ENCODE measurements at regions not wholly inside any gene's neighbourhood (a gene's known extent, or its start where the extent isn't known, plus 50 kb on each side); places are given as distances from the start of the nearest gene placed in this dataset.
"Not testable (repeated sequence)": the region's sequence is repeated elsewhere in the genome, so short reads cannot be mapped to it uniquely, and the experiment has no call there.

GRCh38 chr1:239979456-239979855 is 112.2 kb upstream of the FMN2 start:
- no peak for TF ChIP-seq CTCF (IDR thresholded peaks at IDR 0.05; ENCODE audit: partially characterized antibody, unreplicated experiment)
- Mint-ChIP-seq H3K27me3 (ENCODE audit: unreplicated experiment) (peaks cover 2% of the 10 kb centered on the region), H3K27ac (ENCODE audit: unreplicated experiment) (no peak overlapping the region), H3K4me3 (ENCODE audit: unreplicated experiment) (no peak overlapping the region), H3K36me3 (ENCODE audit: unreplicated experiment) (peaks cover 48% of the 10 kb centered on the region), H3K4me1 (ENCODE audit: low read depth, unreplicated experiment) (no peaks in the 10 kb centered on the region), H3K9me3 (ENCODE audit: unreplicated experiment) (peaks cover 9% of the 10 kb centered on the region)
- no peak for DNase-seq

DNA sequence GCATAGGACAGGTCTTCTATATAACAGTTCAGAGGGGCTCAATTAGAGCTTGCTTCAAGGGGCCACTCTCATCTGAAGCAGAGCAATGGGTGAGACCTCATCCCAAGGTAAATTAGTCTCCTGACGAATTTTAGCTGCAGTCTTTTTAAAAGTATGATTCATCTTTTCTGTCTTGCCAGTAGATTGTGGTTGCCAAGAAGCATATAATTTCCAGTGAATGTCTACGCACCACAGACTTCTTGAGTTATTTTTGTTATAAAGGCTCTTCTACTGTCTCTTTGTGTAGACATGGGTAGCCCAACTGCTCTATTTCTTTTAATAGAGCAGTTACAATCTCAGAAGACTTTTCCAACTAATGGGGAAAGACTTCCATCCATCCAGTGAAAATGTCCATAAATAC is 108.9 kb upstream of the FMN2 start:
- Mint-ChIP-seq H3K4me1 (ENCODE audit: low read depth, unreplicated experiment) (no peaks in the 10 kb centered on the region), H3K27me3 (ENCODE audit: unreplicated experiment) (peaks cover 2% of the 10 kb centered on the region), H3K9me3 (ENCODE audit: unreplicated experiment) (peaks cover 16% of the 10 kb centered on the region), H3K4me3 (ENCODE audit: unreplicated experiment) (no peak overlapping the region), H3K36me3 (ENCODE audit: unreplicated experiment) (peaks cover 48% of the 10 kb centered on the region), H3K27ac (ENCODE audit: unreplicated experiment) (no peak overlapping the region)
- TF ChIP-seq CTCF (IDR thresholded peaks at IDR 0.05; ENCODE audit: partially characterized antibody, unreplicated experiment), result no peak
- no peak for DNase-seq

- no peaks in the 10 kb centered on the region for H3K27me3 Mint-ChIP-seq (ENCODE audit: unreplicated experiment)
- no peak for TF ChIP-seq CTCF (IDR thresholded peaks at IDR 0.05; ENCODE audit: partially characterized antibody, unreplicated experiment)
- peaks cover 33% of the 10 kb centered on the region for H3K36me3 Mint-ChIP-seq (ENCODE audit: unreplicated experiment)
- no peak for DNase-seq
- H3K27ac Mint-ChIP-seq (ENCODE audit: unreplicated experiment), result no peak overlapping the region
- H3K9me3 Mint-ChIP-seq (ENCODE audit: unreplicated experiment), result peaks cover 7% of the 10 kb centered on the region
- no peak overlapping the region for H3K4me3 Mint-ChIP-seq (ENCODE audit: unreplicated experiment)
- H3K4me1 Mint-ChIP-seq (ENCODE audit: low read depth, unreplicated experiment), result no peaks in the 10 kb centered on the region
These were observed 106.6 kb upstream of the FMN2 start for GRCh38 chr1:239985044-239985443.

GRCh38 chr1:239987103-239987745 is 104.5 kb upstream of the FMN2 start:
- Mint-ChIP-seq H3K27me3 (ENCODE audit: unreplicated experiment) (no peaks in the 10 kb centered on the region), H3K9me3 (ENCODE audit: unreplicated experiment) (peaks cover 7% of the 10 kb centered on the region), H3K4me3 (ENCODE audit: unreplicated experiment) (no peak overlapping the region), H3K27ac (ENCODE audit: unreplicated experiment) (no peak overlapping the region), H3K36me3 (ENCODE audit: unreplicated experiment) (peaks cover 18% of the 10 kb centered on the region), H3K4me1 (ENCODE audit: low read depth, unreplicated experiment) (peaks cover under 1% of the 10 kb centered on the region)
- peak; percentile 49 for DNase-seq
- peak; percentile 85 for TF ChIP-seq CTCF (IDR thresholded peaks at IDR 0.05; ENCODE audit: partially characterized antibody, unreplicated experiment)

GRCh38 chr1:239989990-239990389 is 101.7 kb upstream of the FMN2 start:
- TF ChIP-seq CTCF (IDR thresholded peaks at IDR 0.05; ENCODE audit: partially characterized antibody, unreplicated experiment), result no peak
- no peak for DNase-seq
- Mint-ChIP-seq H3K27me3 (ENCODE audit: unreplicated experiment) (peaks cover 3% of the 10 kb centered on the region), H3K4me1 (ENCODE audit: low read depth, unreplicated experiment) (peaks cover 5% of the 10 kb centered on the region), H3K36me3 (ENCODE audit: unreplicated experiment) (peaks cover 5% of the 10 kb centered on the region), H3K9me3 (ENCODE audit: unreplicated experiment) (peaks cover 7% of the 10 kb centered on the region), H3K4me3 (ENCODE audit: unreplicated experiment) (no peak overlapping the region), H3K27ac (ENCODE audit: unreplicated experiment) (no peak overlapping the region)

GRCh38 chr1:239992566-239992965 is 99.1 kb upstream of the FMN2 start:
- not testable (repeated sequence) for H3K4me3 Mint-ChIP-seq (ENCODE audit: unreplicated experiment); DNase-seq; H3K4me1 Mint-ChIP-seq (ENCODE audit: low read depth, unreplicated experiment); H3K36me3 Mint-ChIP-seq (ENCODE audit: unreplicated experiment); H3K27me3 Mint-ChIP-seq (ENCODE audit: unreplicated experiment); H3K9me3 Mint-ChIP-seq (ENCODE audit: unreplicated experiment); H3K27ac Mint-ChIP-seq (ENCODE audit: unreplicated experiment)

All from glutamatergic neuron (in vitro differentiated cells).